Progenitor cell of endocrine pancreas (in vitro differentiated cells): ENCODE measurements at regions not wholly inside any gene's neighbourhood (a gene's known extent, or its start where the extent isn't known, plus 50 kb on each side); places are given as distances from the start of the nearest gene placed in this dataset.

Experiments
- DNase-seq: peaks from one replicate; pipeline ENCODE4 v3.0.0; 2021; ENCODE audit warnings: low spot score; ENCODE audit not compliant: unreplicated experiment
- H3K27ac Mint-ChIP-seq: 2 replicates; pipeline ENCODE4 v1.8.0; 2021; ENCODE audit warnings: mild to moderate bottlenecking, moderate library complexity, mixed read lengths
- H3K27me3 Mint-ChIP-seq: 2 replicates; pipeline ENCODE4 v1.8.0; 2021; ENCODE audit warnings: mixed read lengths
- H3K36me3 Mint-ChIP-seq: 2 replicates; pipeline ENCODE4 v1.8.0; 2022; ENCODE audit warnings: mixed read lengths; ENCODE audit not compliant: insufficient read depth
- H3K4me1 Mint-ChIP-seq: 2 replicates; pipeline ENCODE4 v1.8.0; 2021; ENCODE audit warnings: low read depth, mixed read lengths
- H3K4me3 Mint-ChIP-seq: 2 replicates; pipeline ENCODE4 v1.8.0; 2021; ENCODE audit warnings: low read depth, mild to moderate bottlenecking, moderate library complexity, mixed read lengths
- H3K9me3 Mint-ChIP-seq: 2 replicates; pipeline ENCODE4 v1.8.0; 2021; ENCODE audit warnings: low read depth, mixed read lengths
- CTCF ChIP-seq: fragments of 200-600 bp; sonication (generic); IDR thresholded peaks from one replicate; pipeline ENCODE4 v1.5.0; 2021; ENCODE audit warnings: antibody characterized with exemption, mild to moderate bottlenecking; ENCODE audit not compliant: unreplicated experiment

- no peak for DNase-seq
- TF ChIP-seq CTCF = no peak
- no peak overlapping the region for H3K4me3 Mint-ChIP-seq
- no peaks in the 10 kb centered on the region for H3K36me3 Mint-ChIP-seq
- no peaks in the 10 kb centered on the region for H3K27me3 Mint-ChIP-seq
- H3K27ac Mint-ChIP-seq = no peak overlapping the region
- H3K4me1 Mint-ChIP-seq = peaks cover 2% of the 10 kb centered on the region
- H3K9me3 Mint-ChIP-seq = no peaks in the 10 kb centered on the region
Measured at GRCh38 chr13:80923907-80924306, 583.0 kb upstream of the SPRY2 start.

GRCh38 chr13:80921971-80922370, 581.0 kb upstream of the SPRY2 start:
- H3K4me3 Mint-ChIP-seq = no peak overlapping the region
- H3K36me3 Mint-ChIP-seq = no peaks in the 10 kb centered on the region
- no peak for TF ChIP-seq CTCF
- H3K9me3 Mint-ChIP-seq = no peaks in the 10 kb centered on the region
- H3K27me3 Mint-ChIP-seq = no peaks in the 10 kb centered on the region
- peaks cover 2% of the 10 kb centered on the region for H3K4me1 Mint-ChIP-seq
- no peak overlapping the region for H3K27ac Mint-ChIP-seq
- no peak for DNase-seq

GRCh38 chr13:80921541-80921940, 580.6 kb upstream of the SPRY2 start:
- no peak overlapping the region for H3K4me3 Mint-ChIP-seq
- H3K9me3 Mint-ChIP-seq = no peaks in the 10 kb centered on the region
- no peak for TF ChIP-seq CTCF
- H3K27ac Mint-ChIP-seq = no peak overlapping the region
- peaks cover 2% of the 10 kb centered on the region for H3K4me1 Mint-ChIP-seq
- H3K36me3 Mint-ChIP-seq = no peaks in the 10 kb centered on the region
- no peaks in the 10 kb centered on the region for H3K27me3 Mint-ChIP-seq
- DNase-seq = no peak

- no peak overlapping the region for H3K27ac Mint-ChIP-seq
- TF ChIP-seq CTCF = no peak
- DNase-seq = no peak
- no peaks in the 10 kb centered on the region for H3K36me3 Mint-ChIP-seq
- H3K4me3 Mint-ChIP-seq = no peak overlapping the region
- H3K27me3 Mint-ChIP-seq = no peaks in the 10 kb centered on the region
- peaks cover 5% of the 10 kb centered on the region for H3K9me3 Mint-ChIP-seq
- H3K4me1 Mint-ChIP-seq = no peaks in the 10 kb centered on the region
Measured at GRCh38 chr13:80906860-80907259, 565.9 kb upstream of the SPRY2 start.

GRCh38 chr13:80904386-80904785, 563.5 kb upstream of the SPRY2 start:
- no peak for TF ChIP-seq CTCF
- no peaks in the 10 kb centered on the region for H3K9me3 Mint-ChIP-seq
- H3K27ac Mint-ChIP-seq = no peak overlapping the region

GRCh38 chr13:80903911-80904310, 563.0 kb upstream of the SPRY2 start:
- no peaks in the 10 kb centered on the region for H3K4me1 Mint-ChIP-seq
- DNase-seq = no peak
- H3K27ac Mint-ChIP-seq = no peak overlapping the region
- no peak for TF ChIP-seq CTCF
- no peak overlapping the region for H3K4me3 Mint-ChIP-seq
- H3K27me3 Mint-ChIP-seq = no peaks in the 10 kb centered on the region
- no peaks in the 10 kb centered on the region for H3K9me3 Mint-ChIP-seq
- no peaks in the 10 kb centered on the region for H3K36me3 Mint-ChIP-seq

More at GRCh38 chr13:80904386-80904785, 563.5 kb upstream of the SPRY2 start:
- H3K4me3 Mint-ChIP-seq = no peak overlapping the region
- no peaks in the 10 kb centered on the region for H3K27me3 Mint-ChIP-seq
- no peak for DNase-seq
- H3K4me1 Mint-ChIP-seq = no peaks in the 10 kb centered on the region
- H3K36me3 Mint-ChIP-seq = no peaks in the 10 kb centered on the region
